ENCODE measurements at regions not wholly inside any gene's neighbourhood (a gene's known extent, or its start where the extent isn't known, plus 50 kb on each side); places are given as distances from the start of the nearest gene placed in this dataset.

- DNase-seq (ENCODE audit: low read depth): no peak
Measured at GRCh38 chr4:53810643-53811042, 219.4 kb upstream of the LNX1 start.

GRCh38 chr4:53809816-53810215, 218.5 kb upstream of the LNX1 start:
- no peak for DNase-seq (ENCODE audit: low read depth)

GRCh38 chr4:53805291-53805690, 214.0 kb upstream of the LNX1 start:
- no peak for DNase-seq (ENCODE audit: low read depth)

- peak; percentile 22 for DNase-seq (ENCODE audit: low read depth)
Measured at GRCh38 chr4:53804719-53805118, 213.4 kb upstream of the LNX1 start.

- no peak for DNase-seq (ENCODE audit: low read depth)
Measured at GRCh38 chr4:53802500-53802899, 211.2 kb upstream of the LNX1 start.

GRCh38 chr4:53801373-53801772, 210.1 kb upstream of the LNX1 start:
- no peak for DNase-seq (ENCODE audit: low read depth)

GRCh38 chr4:53800741-53801140, 209.5 kb upstream of the LNX1 start:
- DNase-seq (ENCODE audit: low read depth): no peak

GRCh38 chr4:53793096-53793495, 201.8 kb upstream of the LNX1 start:
- DNase-seq (ENCODE audit: low read depth): no peak

GRCh38 chr4:53790286-53790685, 199.0 kb upstream of the LNX1 start:
- no peak for DNase-seq (ENCODE audit: low read depth)

- no peak for DNase-seq (ENCODE audit: low read depth)
Measured at GRCh38 chr4:53788621-53789020, 197.3 kb upstream of the LNX1 start.

GRCh38 chr4:53788011-53788410, 196.7 kb upstream of the LNX1 start:
- no peak for DNase-seq (ENCODE audit: low read depth)

GRCh38 chr4:53786632-53787031, 195.3 kb upstream of the LNX1 start:
- no peak for DNase-seq (ENCODE audit: low read depth)

GRCh38 chr4:53785996-53786395, 194.7 kb upstream of the LNX1 start:
- no peak for DNase-seq (ENCODE audit: low read depth)

- DNase-seq (ENCODE audit: low read depth): no peak
Measured at GRCh38 chr4:53784112-53784511, 192.8 kb upstream of the LNX1 start.

- no peak for DNase-seq (ENCODE audit: low read depth)
Measured at GRCh38 chr4:53783208-53783859, 192.0 kb upstream of the LNX1 start.

GRCh38 chr4:53782458-53782845, 191.2 kb upstream of the LNX1 start:
- DNase-seq (ENCODE audit: low read depth): no peak

GRCh38 chr4:53781629-53782457, 190.6 kb upstream of the LNX1 start:
- DNase-seq (ENCODE audit: low read depth): peak; percentile 20

GRCh38 chr4:53780736-53781400, 189.6 kb upstream of the LNX1 start:
- DNase-seq (ENCODE audit: low read depth): peak; percentile 34

- no peak for DNase-seq (ENCODE audit: low read depth)
Measured at GRCh38 chr4:53779025-53779424, 187.7 kb upstream of the LNX1 start.

- no peak for DNase-seq (ENCODE audit: low read depth)
Measured at GRCh38 chr4:53778155-53778554, 186.9 kb upstream of the LNX1 start.

GRCh38 chr4:53777244-53777984, 186.1 kb upstream of the LNX1 start:
- peak; percentile 66 for DNase-seq (ENCODE audit: low read depth)

GRCh38 chr4:53776141-53776540, 184.9 kb upstream of the LNX1 start:
- DNase-seq (ENCODE audit: low read depth): no peak

Data from ELR (cell line).